Endothelial cell of umbilical vein (primary cell): ENCODE measurements at regions not wholly inside any gene's neighbourhood (a gene's known extent, or its start where the extent isn't known, plus 50 kb on each side); places are given as distances from the start of the nearest gene placed in this dataset.

Source experiments
- BruUV-seq: library from RNA; stranded (reverse); fragments of 400-500 nt; replicated peaks from 2 replicates; lab custom pipeline; 2021; lab: Mats Ljungman, UMichigan
- CTCF ChIA-PET: fragments of 300-600, 350-600 bp; sonication (Branson Sonifier 250); formaldehyde crosslinking; loops from one replicate; lab custom pipeline; 2021; ENCODE audit warnings: antibody characterized with exemption, inconsistent platforms; lab: Charles Lee
- POLR2A ChIA-PET: fragments of 300-600, 350-600 bp; sonication (Branson Sonifier 250); formaldehyde crosslinking; loops from one replicate; lab custom pipeline; 2021; ENCODE audit warnings: antibody characterized with exemption, inconsistent platforms; lab: Charles Lee
- DNase-seq: peaks from one replicate; pipeline ENCODE4 v3.0.0-alpha.2; 2011; ENCODE audit warnings: low read depth, low spot score
- FAIRE-seq: peaks from 2 replicates; lab custom pipeline; 2011; peaks lifted over from hg19 to GRCh38; lab: Jason Lieb, UNC
- H2AFZ ChIP-seq: 2 replicates; pipeline ENCODE4 v1.6.0; 2012; ENCODE audit warnings: low read depth, low read length, control low read depth, inconsistent platforms
- H3K27ac ChIP-seq: 2 replicates; pipeline ENCODE4 v1.5.1; 2011; ENCODE audit warnings: low read depth, mild to moderate bottlenecking, control low read depth, low read length, moderate library complexity; ENCODE audit not compliant: insufficient read depth
- H3K27me3 ChIP-seq, 2 experiments: 2 replicates each; pipeline versions ENCODE4 v1.6.0 to v1.6.1; 2011; ENCODE audit warnings: low read length in 2 of 2, mixed read lengths in 1 of 2; ENCODE audit not compliant: control insufficient read depth in 2 of 2, insufficient read depth in 2 of 2
- H3K36me3 ChIP-seq, 2 experiments: 2 replicates in 1 of 2; 3 replicates in 1 of 2; pipeline ENCODE4 v1.5.1; 2011; ENCODE audit warnings: low read length in 2 of 2, mild to moderate bottlenecking in 1 of 2, moderate library complexity in 1 of 2; ENCODE audit not compliant: control insufficient read depth in 2 of 2, insufficient read depth in 2 of 2; ENCODE audit errors: extremely low read depth in 1 of 2
- H3K4me1 ChIP-seq: 3 replicates; pipeline ENCODE4 v1.5.1; 2011; ENCODE audit warnings: mild to moderate bottlenecking, low read length; ENCODE audit not compliant: control insufficient read depth, insufficient read depth; ENCODE audit errors: extremely low read depth
- H3K4me2 ChIP-seq: 2 replicates; pipeline ENCODE4 v1.6.1; 2011; ENCODE audit warnings: low read length, control low read depth, mixed read lengths; ENCODE audit not compliant: insufficient read depth
- H3K4me3 ChIP-seq, 3 experiments: fragments of 200-600 bp in 1 of 3; sonication (generic), shearing (Covaris generic) in 1 of 3; replicated peaks in 1 of 3; 2 replicates each; pipeline ENCODE4 v1.5.1; 2011 to 2016; ENCODE audit warnings: control low read depth in 3 of 3, low read length in 3 of 3, mild to moderate bottlenecking in 2 of 3, inconsistent platforms in 1 of 3, low read depth in 1 of 3, moderate library complexity in 1 of 3; ENCODE audit not compliant: insufficient read depth in 1 of 3
- H3K79me2 ChIP-seq: 2 replicates; pipeline ENCODE4 v1.6.0; 2012; ENCODE audit warnings: low read length, inconsistent platforms; ENCODE audit not compliant: control insufficient read depth, insufficient read depth
- H3K9ac ChIP-seq: replicated peaks from 2 replicates; pipeline ENCODE3; 2011; ENCODE audit warnings: low read length, control low read depth; ENCODE audit not compliant: insufficient read depth; ENCODE audit errors: extremely low read depth
- H3K9me1 ChIP-seq: replicated peaks from 3 replicates; pipeline ENCODE4 v1.6.0; 2011; ENCODE audit warnings: mild to moderate bottlenecking, low read length; ENCODE audit not compliant: control insufficient read depth, insufficient read depth; ENCODE audit errors: extremely low read depth
- H3K9me3 ChIP-seq: replicated peaks from 2 replicates; pipeline ENCODE4 v1.5.1; 2012; ENCODE audit warnings: low read length, inconsistent platforms; ENCODE audit not compliant: control insufficient read depth, insufficient read depth
- H4K20me1 ChIP-seq: replicated peaks from 2 replicates; pipeline ENCODE3; 2011; ENCODE audit warnings: mild to moderate bottlenecking, low read length; ENCODE audit not compliant: control insufficient read depth, insufficient read depth; ENCODE audit errors: extremely low read depth
- EZH2 ChIP-seq: IDR thresholded peaks from 2 replicates; pipeline ENCODE4 v1.6.1; 2012; ENCODE audit warnings: borderline replicate concordance, low read depth, mild to moderate bottlenecking, moderate library complexity, low read length, inconsistent platforms; ENCODE audit not compliant: severe bottlenecking
- FOS ChIP-seq: IDR thresholded peaks from 2 replicates; pipeline ENCODE4 v1.6.1; 2011; ENCODE audit warnings: mild to moderate bottlenecking, low read length, moderate library complexity, borderline replicate concordance; ENCODE audit not compliant: insufficient read depth
- GATA2 ChIP-seq: IDR thresholded peaks from 2 replicates; pipeline ENCODE4 v1.7.0; 2011; ENCODE audit warnings: low read depth, mild to moderate bottlenecking, moderate library complexity, mixed read lengths, low read length; ENCODE audit not compliant: insufficient read length, insufficient read depth
- JUN ChIP-seq: IDR thresholded peaks from 2 replicates; pipeline ENCODE4 v1.6.1; 2011; ENCODE audit warnings: borderline replicate concordance, low read depth; ENCODE audit not compliant: insufficient read length, insufficient read depth
- MYC ChIP-seq: IDR thresholded peaks from one replicate; pipeline ENCODE4 v1.6.1; 2011; ENCODE audit warnings: mild to moderate bottlenecking, low read depth, low read length
- POLR2A ChIP-seq: IDR thresholded peaks from 2 replicates; pipeline ENCODE4 v1.6.1; 2012; ENCODE audit warnings: low read depth, mild to moderate bottlenecking, control low read depth, low read length
- POLR2AphosphoS5 ChIP-seq: IDR thresholded peaks from 2 replicates; pipeline ENCODE4 v1.6.1; 2012; ENCODE audit warnings: low read depth, mild to moderate bottlenecking, control low read depth, low read length, moderate library complexity; ENCODE audit not compliant: insufficient read depth
- dilution Hi-C: fragments of 300-500 bp; cut with MboI; formaldehyde crosslinking; loops from one replicate; pipeline ENCODE4 v1.15.0; 2019; ENCODE audit warnings: low sequenced_read_pairs; ENCODE audit not compliant: extremely low pct_ligation_motif_present
- intact Hi-C: fragments of 100-400 bp; cut with micrococcal nuclease; formaldehyde crosslinking; loops from one replicate; pipeline ENCODE4 v1.10.0; 2022
- TF ChIP-seq, protein P1 (sequence below): IDR thresholded peaks from 2 replicates; pipeline ENCODE4 v1.6.1; 2011; ENCODE audit not compliant: insufficient read depth, insufficient read length
- TF ChIP-seq, protein P2 (sequence below), 2 donors: IDR thresholded peaks; 1 replicate in 1 of 2; 2 replicates in 1 of 2; pipeline ENCODE4 v1.5.1; 2011; ENCODE audit warnings: low read length in 2 of 2, mild to moderate bottlenecking in 2 of 2, moderate library complexity in 2 of 2, control low read depth in 1 of 2, inconsistent platforms in 1 of 2, low read depth in 1 of 2; ENCODE audit not compliant: insufficient read depth in 1 of 2; ENCODE audit errors: extremely low read depth in 1 of 2

- Histone ChIP-seq H3K4me3 (no peak overlapping the region), H3K4me1 (no peaks in the 10 kb centered on the region), H3K27me3 (no peaks in the 10 kb centered on the region), H3K9ac (no peak overlapping the region), H3K4me2 (no peak overlapping the region), H3K36me3 (no peaks in the 10 kb centered on the region), H3K27ac (no peak overlapping the region), H3K9me3 (no peaks in the 10 kb centered on the region), H3K9me1 (no peaks in the 10 kb centered on the region), H2AFZ (no peak overlapping the region), H3K79me2 (no peaks in the 10 kb centered on the region), H4K20me1 (no peaks in the 10 kb centered on the region)
- intact Hi-C loops (no loop called here), dilution Hi-C loops (no loop called here)
- BruUV-seq: no TSS peak
- ChIA-PET CTCF (no interaction called here), POLR2A (no interaction called here)
- TF ChIP-seq JUN: no peak
- TF ChIP-seq POLR2A: no peak
- TF ChIP-seq POLR2AphosphoS5: no peak
- TF ChIP-seq, protein P1, sequence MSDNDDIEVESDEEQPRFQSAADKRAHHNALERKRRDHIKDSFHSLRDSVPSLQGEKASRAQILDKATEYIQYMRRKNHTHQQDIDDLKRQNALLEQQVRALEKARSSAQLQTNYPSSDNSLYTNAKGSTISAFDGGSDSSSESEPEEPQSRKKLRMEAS: no peak
- TF ChIP-seq EZH2: no peak
- TF ChIP-seq MYC: no peak
- TF ChIP-seq, protein P2, sequence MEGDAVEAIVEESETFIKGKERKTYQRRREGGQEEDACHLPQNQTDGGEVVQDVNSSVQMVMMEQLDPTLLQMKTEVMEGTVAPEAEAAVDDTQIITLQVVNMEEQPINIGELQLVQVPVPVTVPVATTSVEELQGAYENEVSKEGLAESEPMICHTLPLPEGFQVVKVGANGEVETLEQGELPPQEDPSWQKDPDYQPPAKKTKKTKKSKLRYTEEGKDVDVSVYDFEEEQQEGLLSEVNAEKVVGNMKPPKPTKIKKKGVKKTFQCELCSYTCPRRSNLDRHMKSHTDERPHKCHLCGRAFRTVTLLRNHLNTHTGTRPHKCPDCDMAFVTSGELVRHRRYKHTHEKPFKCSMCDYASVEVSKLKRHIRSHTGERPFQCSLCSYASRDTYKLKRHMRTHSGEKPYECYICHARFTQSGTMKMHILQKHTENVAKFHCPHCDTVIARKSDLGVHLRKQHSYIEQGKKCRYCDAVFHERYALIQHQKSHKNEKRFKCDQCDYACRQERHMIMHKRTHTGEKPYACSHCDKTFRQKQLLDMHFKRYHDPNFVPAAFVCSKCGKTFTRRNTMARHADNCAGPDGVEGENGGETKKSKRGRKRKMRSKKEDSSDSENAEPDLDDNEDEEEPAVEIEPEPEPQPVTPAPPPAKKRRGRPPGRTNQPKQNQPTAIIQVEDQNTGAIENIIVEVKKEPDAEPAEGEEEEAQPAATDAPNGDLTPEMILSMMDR (IDR thresholded peaks at IDR 0.05; ENCODE audit: extremely low read depth in 1 of 2, insufficient read depth in 1 of 2, low read depth in 1 of 2, low read length in 2 of 2): no peak
- TF ChIP-seq GATA2: no peak
- no peak for TF ChIP-seq FOS
- DNase-seq (no peak), FAIRE-seq (peak; percentile 12)
Measured at GRCh38 chrX:42054256-42054655, 130.9 kb upstream of the CASK start.
